ENCODE measurements at regions not wholly inside any gene's neighbourhood (a gene's known extent, or its start where the extent isn't known, plus 50 kb on each side); places are given as distances from the start of the nearest gene placed in this dataset.

GRCh38 chr5:99019812-99020697 is 91.2 kb upstream of the CHD1 start:
- Histone ChIP-seq H4K20me1 (replicated peaks in 1 of 2; ENCODE audit: control insufficient read depth in 1 of 2, insufficient read depth in 2 of 2, low read length in 2 of 2) (no peaks in the 10 kb centered on the region), H3K56ac (replicated peaks; ENCODE audit: insufficient read length, low read depth, low read length) (no peak overlapping the region), H3K18ac (ENCODE audit: extremely low read depth, low read length) (no peak overlapping the region), H4K91ac (replicated peaks; ENCODE audit: insufficient read length, low read length) (no peak overlapping the region), H3K14ac (ENCODE audit: insufficient read length) (no peak overlapping the region), H2AK5ac (ENCODE audit: low read depth, low read length) (no peak overlapping the region), H3K23me2 (ENCODE audit: low read depth, low read length) (no peaks in the 10 kb centered on the region), H2BK15ac (ENCODE audit: low read length) (no peak overlapping the region), H3K27ac (ENCODE audit: low read depth, low read length) (no peak overlapping the region), H3K4me2 (ENCODE audit: insufficient read depth in 1 of 2, low read depth in 2 of 2, low read length in 2 of 2) (no peak overlapping the region), H3K79me1 (ENCODE audit: low read depth, low read length) (no peaks in the 10 kb centered on the region), H3K4me1 (replicated peaks in 1 of 4; ENCODE audit: control insufficient read depth in 3 of 4, insufficient read depth in 4 of 4, low read length in 3 of 4) (no peaks in the 10 kb centered on the region), H3K9ac (replicated peaks in 1 of 4; ENCODE audit: extremely low read depth in 1 of 4, low read depth in 3 of 4, low read length in 3 of 4) (no peak overlapping the region), H2BK12ac (ENCODE audit: low read depth, low read length) (no peak overlapping the region), H4K5ac (ENCODE audit: insufficient read length, low read depth, low read length) (no peak overlapping the region), H3K4me3 (ENCODE audit: extremely low read depth in 1 of 4, insufficient read depth in 2 of 4, low read depth in 3 of 4, low read length in 4 of 4) (no peak overlapping the region), H3K79me2 (ENCODE audit: control insufficient read depth in 1 of 2, insufficient read depth in 2 of 2, low read length in 2 of 2) (no peaks in the 10 kb centered on the region), H2BK120ac (replicated peaks; ENCODE audit: low read depth, low read length) (no peak overlapping the region), H2BK20ac (ENCODE audit: low read length) (no peak overlapping the region), H3K9me3 (ENCODE audit: insufficient read depth in 2 of 2, low read depth in 1 of 2, low read length in 1 of 2) (peaks cover 3 to 17% of the 10 kb centered on the region in 2 experiments; a peak in 2 of 4 replicates), H3K27me3 (replicated peaks in 1 of 4; ENCODE audit: control insufficient read depth in 3 of 4, extremely low read depth in 1 of 4, insufficient read depth in 3 of 4, low read length in 3 of 4) (no peaks in the 10 kb centered on the region), H3K23ac (ENCODE audit: insufficient read length) (no peak overlapping the region), H3K36me3 (ENCODE audit: control insufficient read depth in 2 of 4, insufficient read depth in 4 of 4, low read length in 3 of 4) (no peaks in the 10 kb centered on the region), H3K4ac (replicated peaks; ENCODE audit: insufficient read length, low read depth, low read length) (no peak overlapping the region), H2BK5ac (ENCODE audit: low read depth, low read length) (no peak overlapping the region), H4K8ac (ENCODE audit: extremely low read depth, insufficient read depth, low read length) (no peak overlapping the region), H2AFZ (ENCODE audit: low read length) (0 out of 2 replicates have a peak overlapping the region, but pooled peaks have one; percentile 7)
- DNase-seq (ENCODE audit: low read depth in 1 of 2, low spot score in 2 of 2) (no peak), FAIRE-seq (no peak)
- CTCF ChIA-PET (ENCODE audit: partially characterized antibody) = interaction anchor here (1.5 to 2.0 kb wide), 2 partner anchors 10 to 41 kb away, joined by 4 to 6 read pairs; no protein-coding TSS in a partner anchor
- no peak for TF ChIP-seq SIN3A (conservative IDR thresholded peaks at IDR 0.05 in 1 of 2, IDR thresholded peaks at IDR 0.05 in 1 of 2; ENCODE audit: low read depth in 1 of 2, low read length in 2 of 2)
- no peak for TF ChIP-seq KDM4A (IDR thresholded peaks at IDR 0.05; ENCODE audit: low read depth, low read length, severe bottlenecking)
- TF ChIP-seq POLR2AphosphoS5 (IDR thresholded peaks at IDR 0.05; ENCODE audit: low read depth, low read length) = no peak
- no peak for TF ChIP-seq CHD1 (IDR thresholded peaks at IDR 0.05; ENCODE audit: low read depth, low read length)
- no peak for TF ChIP-seq JUN (IDR thresholded peaks at IDR 0.05; ENCODE audit: low read depth, low read length)
- TF ChIP-seq EGR1 (IDR thresholded peaks at IDR 0.05; ENCODE audit: borderline replicate concordance, low read depth, low read length) = no peak
- no peak for TF ChIP-seq TAF7 (optimal IDR thresholded peaks at IDR 0.05; ENCODE audit: borderline replicate concordance, low read depth, low read length)
- no peak for TF ChIP-seq CBX8 (IDR thresholded peaks at IDR 0.05; ENCODE audit: borderline replicate concordance, low read depth, low read length)
- no peak for TF ChIP-seq TEAD4 (IDR thresholded peaks at IDR 0.05; ENCODE audit: low read depth, low read length)
- TF ChIP-seq RBBP5 (IDR thresholded peaks at IDR 0.05; ENCODE audit: borderline replicate concordance, low read depth, low read length) = no peak
- no peak for TF ChIP-seq CEBPB (IDR thresholded peaks at IDR 0.05; ENCODE audit: low read depth, low read length)
- 76% methylated on average over 3 of the region's 3 CpGs; no CpG with 5 or more reads in 1 of the 2 experiments for WGBS, 2 experiments (ENCODE audit: extremely low coverage in 1 of 2, insufficient coverage in 1 of 2, insufficient read length in 1 of 2, insufficient replicate concordance in 2 of 2, low coverage in 1 of 2, low lambda C conversion rate in 2 of 2, missing lambda C conversion rate in 1 of 2)
- POLR2A ChIA-PET (ENCODE audit: partially characterized antibody) = interaction anchor here (1.7 kb wide), 1 partner anchor 10 kb away, joined by 4 read pairs; no protein-coding TSS in a partner anchor

Data from H1 (cell line).